ENCODE measurements at regions not wholly inside any gene's neighbourhood (a gene's known extent, or its start where the extent isn't known, plus 50 kb on each side); places are given as distances from the start of the nearest gene placed in this dataset.
A peak's percentile ranks its signal among the peaks of the same experiment; 100 is the strongest.
"Not testable (repeated sequence)": the region's sequence is repeated elsewhere in the genome, so short reads cannot be mapped to it uniquely, and the experiment has no call there.

GRCh38 chr5:82532075-82532474 is 253.9 kb upstream of the RPS23 start:
- not testable (repeated sequence) for DNase-seq

DNA sequence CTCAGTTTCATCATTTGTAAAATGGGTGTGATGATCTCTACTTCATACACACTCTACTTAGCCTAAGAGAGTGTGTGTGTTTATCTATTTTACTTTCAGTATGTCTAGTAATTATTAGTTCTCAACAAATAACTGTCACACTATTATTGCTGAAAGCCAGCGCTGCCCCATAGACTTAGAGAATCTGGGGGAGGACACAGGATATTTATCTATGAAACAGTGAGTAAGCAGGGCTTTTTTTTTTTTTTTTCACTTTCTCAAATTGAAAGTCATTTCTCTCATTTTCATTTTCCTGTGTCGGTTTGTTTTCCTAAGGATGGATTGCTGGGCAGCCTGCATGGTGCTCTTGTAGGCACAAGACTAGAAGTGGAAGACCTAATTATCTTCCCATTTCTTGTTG is 248.4 kb upstream of the RPS23 start:
- DNase-seq: no peak

- DNase-seq: no peak
Observed at GRCh38 chr5:82525626-82526025, 247.5 kb upstream of the RPS23 start.

DNA sequence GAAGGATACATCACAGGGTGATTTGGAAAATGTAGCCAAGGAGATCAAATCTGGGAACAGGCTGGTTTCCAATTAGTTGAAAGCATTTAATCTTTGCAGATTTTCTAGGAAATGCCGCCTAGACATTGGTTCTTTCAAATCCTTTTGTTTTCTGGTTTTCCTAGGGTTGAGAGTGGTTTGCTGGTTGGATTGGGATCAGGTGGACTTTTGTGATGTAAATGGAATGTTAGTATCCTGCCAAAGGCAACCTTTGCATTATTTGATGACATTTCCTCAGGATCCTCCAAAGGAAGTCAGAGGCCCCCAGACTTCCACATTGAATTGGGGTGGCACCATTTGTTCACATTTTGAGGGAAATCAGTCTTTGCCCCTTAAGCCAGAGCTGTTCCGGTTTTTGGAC is 245.5 kb upstream of the RPS23 start:
- DNase-seq: peak; percentile 5

GRCh38 chr5:82522897-82523296 is 244.7 kb upstream of the RPS23 start:
- DNase-seq: no peak

GRCh38 chr5:82521431-82522051 is 243.4 kb upstream of the RPS23 start:
- no peak for DNase-seq

DNA sequence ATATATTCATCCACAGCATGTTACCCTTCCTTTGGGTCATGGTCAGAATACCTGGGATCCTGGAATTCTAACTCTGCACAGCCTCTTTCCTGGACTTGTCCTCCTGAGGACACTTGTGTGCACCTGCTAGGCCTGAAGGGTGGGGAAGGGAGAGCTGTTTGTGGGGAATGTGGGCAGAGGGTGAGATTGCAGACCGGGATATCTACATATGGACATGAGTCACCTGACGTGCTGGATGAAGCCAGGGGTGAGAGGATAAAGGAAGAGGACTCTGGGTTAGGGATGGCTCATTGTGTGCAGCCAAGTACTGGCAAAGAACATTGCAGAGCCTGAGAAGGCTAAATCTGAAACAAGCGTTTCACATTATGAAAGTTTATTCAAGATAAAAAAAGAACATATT is 241.4 kb upstream of the RPS23 start:
- no peak for DNase-seq

- no peak for DNase-seq
Observed at GRCh38 chr5:82517544-82518075, 239.5 kb upstream of the RPS23 start.

- DNase-seq: no peak
Observed at GRCh38 chr5:82513738-82514137, 235.6 kb upstream of the RPS23 start.

- peak; percentile 19 for DNase-seq
Observed at GRCh38 chr5:82512025-82512424, 233.9 kb upstream of the RPS23 start.

- no peak for DNase-seq
Observed at GRCh38 chr5:82511134-82511533, 233.0 kb upstream of the RPS23 start.

DNA sequence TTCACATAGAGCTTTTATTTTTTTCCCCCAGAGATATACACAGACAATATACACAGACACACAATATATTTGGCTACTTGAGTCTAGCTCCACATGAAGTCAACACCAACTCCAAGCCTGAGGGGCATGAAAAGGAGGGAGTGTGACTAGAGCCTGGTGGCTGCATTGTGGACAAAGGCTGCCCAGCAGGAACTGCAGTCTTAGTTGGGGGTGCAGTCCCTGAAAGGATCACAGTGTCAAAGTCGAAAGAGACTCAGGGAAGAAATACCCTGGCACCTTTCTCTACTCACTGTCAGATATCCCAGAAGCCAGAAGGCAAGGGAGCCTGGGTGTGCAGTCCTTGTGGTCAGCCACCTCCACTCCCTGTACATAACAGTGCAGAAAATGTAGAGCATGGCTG is 231.6 kb upstream of the RPS23 start:
- DNase-seq: no peak

GRCh38 chr5:82506390-82506789 is 228.2 kb upstream of the RPS23 start:
- not testable (repeated sequence) for DNase-seq

GRCh38 chr5:82499725-82500244 is 221.6 kb upstream of the RPS23 start:
- no peak for DNase-seq

DNA sequence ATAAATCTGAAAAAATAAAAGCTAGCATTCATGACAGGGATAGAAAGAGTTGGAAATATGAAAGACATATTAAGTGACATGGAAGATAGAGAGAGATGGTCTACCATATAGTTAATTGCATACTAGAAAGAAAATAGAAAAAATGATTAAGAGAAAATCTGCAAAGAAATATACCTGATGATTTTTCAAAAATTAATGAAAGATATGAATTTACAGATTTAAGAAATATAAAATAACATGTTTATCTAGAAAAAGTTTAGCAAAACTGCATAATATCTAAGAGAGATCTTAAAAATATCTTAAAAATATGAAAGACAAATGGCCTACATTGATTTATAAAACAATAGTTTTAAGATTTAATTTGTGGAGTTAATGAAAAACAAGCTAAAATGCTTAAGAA is 219.1 kb upstream of the RPS23 start:
- DNase-seq: no peak

DNA sequence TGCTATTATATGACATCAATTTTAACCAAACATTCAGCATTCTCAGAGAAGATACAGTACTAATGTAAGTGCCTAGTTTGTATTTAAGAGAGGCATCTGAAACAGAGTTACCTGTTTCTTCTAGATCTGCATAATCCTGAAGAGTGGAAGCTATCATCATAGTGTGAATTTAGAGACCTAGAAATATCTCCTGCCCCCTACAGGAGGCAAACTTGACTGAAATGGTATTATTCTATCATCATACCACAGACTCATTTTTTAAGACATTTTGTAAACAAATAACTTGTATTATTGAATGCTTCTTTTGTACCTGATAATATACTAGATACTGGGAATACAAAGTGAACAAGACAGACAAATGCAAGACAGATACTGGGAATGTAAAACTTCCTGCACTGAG is 216.8 kb upstream of the RPS23 start:
- DNase-seq: peak; percentile 53

DNA sequence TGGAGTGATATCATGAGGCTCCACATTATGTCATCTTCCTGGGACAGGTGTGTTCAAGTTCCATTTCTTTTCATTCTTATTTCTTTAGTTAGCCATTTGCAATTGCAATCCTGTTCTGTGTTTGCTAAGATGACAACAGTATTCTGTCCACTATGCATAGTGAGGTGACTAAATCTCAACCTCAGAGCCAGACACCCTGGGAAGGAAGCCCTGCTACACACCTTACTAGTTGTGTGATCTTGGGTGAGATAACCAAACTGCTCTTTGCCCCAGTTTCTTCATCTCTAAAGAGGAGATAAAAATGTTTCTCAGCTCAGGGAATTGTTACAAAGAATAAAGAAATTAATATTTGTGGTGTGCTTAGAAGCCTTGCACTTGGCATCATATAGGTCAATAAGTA is 215.1 kb upstream of the RPS23 start:
- no peak for DNase-seq

GRCh38 chr5:82491397-82491796 is 213.2 kb upstream of the RPS23 start:
- no peak for DNase-seq

DNA sequence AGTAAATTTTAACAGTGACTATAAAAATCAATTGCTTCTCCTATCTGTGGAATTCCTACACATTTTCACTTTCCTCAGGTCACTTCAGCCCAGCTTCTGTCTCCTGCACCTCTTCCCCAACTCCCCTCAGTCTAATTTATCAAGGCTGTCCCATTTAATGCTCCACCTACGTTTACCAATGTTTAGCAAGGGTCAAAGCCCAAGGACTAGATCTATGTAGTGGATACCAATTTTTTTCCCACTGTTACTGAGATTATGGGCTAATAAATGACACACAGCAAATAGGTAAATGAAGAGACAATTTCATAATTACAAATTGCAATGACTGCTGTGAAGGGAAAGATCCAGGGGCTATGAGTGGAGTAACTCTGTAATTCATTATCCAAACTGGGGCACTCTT is 211.5 kb upstream of the RPS23 start:
- no peak for DNase-seq

- DNase-seq: no peak
Observed at GRCh38 chr5:82487131-82487530, 209.0 kb upstream of the RPS23 start.

GRCh38 chr5:82480331-82480730 is 202.2 kb upstream of the RPS23 start:
- no peak for DNase-seq

- no peak for DNase-seq
Observed at GRCh38 chr5:82476155-82476554, 198.0 kb upstream of the RPS23 start.

DNA sequence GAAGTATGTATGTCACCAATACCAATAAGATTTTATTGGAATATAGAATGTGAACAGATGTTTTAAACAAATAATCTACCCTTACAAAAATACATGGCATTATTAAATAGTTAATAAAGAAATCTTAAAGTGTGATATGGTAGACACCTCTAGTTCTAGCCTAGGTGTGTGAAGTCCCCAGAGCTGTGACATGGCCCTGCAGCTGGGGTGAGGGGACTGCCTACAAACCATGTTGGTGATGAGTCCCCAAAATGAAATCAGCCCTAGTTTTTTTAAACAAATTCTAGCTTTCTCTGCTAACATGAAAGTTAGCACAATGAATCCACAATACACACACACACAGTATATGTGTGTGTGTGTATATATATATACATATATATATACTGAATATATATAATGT is 195.1 kb upstream of the RPS23 start:
- DNase-seq: no peak

GRCh38 chr5:82470185-82470994 is 192.2 kb upstream of the RPS23 start:
- DNase-seq: no peak
